GM18873 (cell line): ENCODE measurements at regions not wholly inside any gene's neighbourhood (a gene's known extent, or its start where the extent isn't known, plus 50 kb on each side); places are given as distances from the start of the nearest gene placed in this dataset.

Experiments
- ATAC-seq: cut with Tn5 transposase; IDR thresholded peaks from one replicate; pipeline ENCODE4 v1.9.1; 2021; ENCODE audit warnings: mild to moderate bottlenecking, moderate library complexity, moderate number of reproducible peaks; ENCODE audit not compliant: unreplicated experiment, low FRiP score

DNA sequence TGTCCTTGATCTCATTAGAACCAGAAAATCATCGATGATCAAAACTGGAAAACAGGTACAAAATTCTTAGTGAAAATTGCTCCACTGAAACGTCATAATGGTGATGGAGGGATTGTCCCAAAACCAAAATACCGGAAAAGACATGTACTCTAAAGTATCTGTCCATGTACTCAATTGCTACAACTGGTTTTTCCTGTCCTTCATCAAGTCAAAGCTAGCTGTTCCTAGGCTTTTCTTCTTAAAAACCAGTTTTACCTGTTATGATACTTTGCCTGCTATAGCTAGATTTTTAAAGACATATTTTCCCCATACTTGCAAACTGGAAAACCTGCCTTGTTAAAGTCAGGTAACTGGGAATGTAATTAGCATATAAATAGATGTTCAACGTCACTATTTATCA lies 50.5 kb upstream of the LRRC1 start:
- ATAC-seq: no peak

DNA sequence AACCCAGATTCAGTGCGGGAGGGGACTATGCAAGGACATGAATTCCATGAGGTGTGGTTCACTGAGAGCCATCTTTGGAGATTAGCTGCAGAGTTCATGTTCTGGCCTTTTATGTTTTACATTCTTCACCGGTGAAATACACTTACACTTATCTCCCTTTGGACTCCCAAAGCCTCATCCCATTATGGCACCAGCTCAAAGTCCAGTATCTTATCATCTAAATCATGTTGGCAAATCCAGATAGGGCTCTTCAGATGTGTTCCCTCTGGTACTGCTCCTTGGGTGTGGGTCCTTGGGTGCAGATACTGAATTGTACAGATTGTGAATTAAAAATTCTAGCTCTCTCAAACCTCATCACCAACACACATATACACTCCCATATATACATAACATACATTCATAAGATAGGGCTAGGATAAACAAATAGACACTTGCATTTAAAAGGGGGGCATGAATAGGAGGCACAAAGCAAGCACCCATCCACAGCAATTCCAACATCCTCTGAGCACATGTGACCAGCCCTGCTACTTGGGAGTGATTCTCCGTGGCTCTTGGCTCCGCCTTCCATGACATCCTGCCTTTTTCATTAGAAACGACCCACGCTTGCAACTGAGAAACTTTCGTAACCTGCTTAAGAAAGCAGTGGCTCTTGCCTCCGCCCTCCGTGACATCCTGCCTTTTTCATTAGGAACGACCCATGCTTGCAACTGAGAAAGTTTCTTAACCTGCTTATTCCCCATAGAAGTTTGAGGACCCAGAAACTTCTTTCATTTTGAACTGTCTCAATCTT lies 53.6 kb upstream of the LRRC1 start:
- no peak for ATAC-seq

DNA sequence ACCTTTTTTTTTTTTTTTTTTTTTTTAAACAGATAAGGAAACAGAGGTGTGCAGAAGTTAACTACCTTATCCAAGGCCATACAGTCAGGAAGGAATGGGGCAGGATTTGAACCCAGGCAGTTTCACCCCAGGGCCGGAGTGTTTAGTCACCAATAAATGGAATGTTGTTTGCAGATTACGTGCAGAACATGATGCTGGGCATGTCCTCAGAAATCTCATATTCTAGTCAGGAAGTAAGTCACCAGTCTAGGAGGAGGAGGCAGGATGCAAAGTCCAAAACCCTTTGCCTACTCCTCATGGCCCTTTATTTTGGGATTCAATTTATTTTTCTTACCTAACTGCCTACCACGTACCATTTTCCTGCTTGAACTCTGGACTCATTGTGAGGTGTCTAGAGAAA lies 57.1 kb upstream of the LRRC1 start:
- no peak for ATAC-seq

DNA sequence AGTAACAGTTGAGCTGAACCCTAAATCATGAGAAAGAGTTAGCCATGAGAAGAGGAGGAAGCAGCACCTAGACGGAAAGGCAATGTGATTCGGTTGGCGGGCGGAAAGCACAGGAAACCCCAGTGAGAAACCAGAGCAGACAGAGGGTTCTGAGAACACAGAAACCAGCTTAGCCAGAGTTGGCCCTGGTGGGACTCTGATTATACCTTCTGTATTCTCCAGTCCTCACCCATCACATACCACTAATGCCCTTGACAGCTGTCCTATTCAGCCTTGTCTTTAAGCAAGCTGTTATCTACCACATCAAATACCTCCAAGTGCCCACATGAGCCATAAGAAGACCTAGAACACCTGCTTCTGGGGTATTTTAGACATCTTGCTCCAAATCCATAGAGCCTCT lies 58.9 kb upstream of the LRRC1 start:
- ATAC-seq: peak; percentile 58

DNA sequence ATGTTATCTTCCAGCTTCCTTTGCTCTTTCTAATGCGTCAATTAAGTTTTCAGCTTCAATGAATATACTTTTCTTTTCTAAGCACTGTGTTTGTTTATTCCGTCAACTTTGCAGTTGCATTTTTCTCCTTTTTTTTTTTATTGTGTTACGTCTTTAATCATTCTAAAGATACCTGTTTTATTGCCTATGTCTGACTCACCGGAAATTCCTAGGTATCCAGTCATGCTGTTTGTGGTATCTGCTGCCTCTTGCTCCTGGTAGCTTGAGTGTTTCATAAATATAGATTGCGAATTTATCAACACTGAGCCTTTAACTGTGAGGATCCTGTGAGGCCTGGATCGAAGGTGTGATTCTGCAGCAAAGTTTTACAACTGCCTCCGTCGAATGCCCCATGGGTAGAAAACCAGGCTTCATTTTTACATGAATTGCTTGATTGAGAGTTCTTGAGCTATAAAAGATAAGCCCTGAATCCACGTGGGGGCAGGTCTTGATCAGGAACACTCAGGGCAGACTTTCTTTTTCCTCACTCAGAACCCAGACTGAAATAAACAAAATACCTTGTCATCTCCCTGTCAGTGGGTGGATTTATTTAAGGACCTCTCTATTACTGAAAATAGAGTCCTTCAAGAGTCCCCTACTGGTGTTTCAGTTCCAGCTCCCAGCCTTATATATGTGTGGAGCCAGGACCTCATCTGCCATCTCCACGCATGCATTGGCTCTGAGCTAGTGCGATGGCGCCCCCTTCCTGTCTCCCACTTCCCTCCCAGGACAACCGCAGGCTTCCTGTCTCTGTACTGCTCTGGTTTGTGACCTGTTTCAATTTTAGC lies 60.1 kb upstream of the LRRC1 start:
- no peak for ATAC-seq

DNA sequence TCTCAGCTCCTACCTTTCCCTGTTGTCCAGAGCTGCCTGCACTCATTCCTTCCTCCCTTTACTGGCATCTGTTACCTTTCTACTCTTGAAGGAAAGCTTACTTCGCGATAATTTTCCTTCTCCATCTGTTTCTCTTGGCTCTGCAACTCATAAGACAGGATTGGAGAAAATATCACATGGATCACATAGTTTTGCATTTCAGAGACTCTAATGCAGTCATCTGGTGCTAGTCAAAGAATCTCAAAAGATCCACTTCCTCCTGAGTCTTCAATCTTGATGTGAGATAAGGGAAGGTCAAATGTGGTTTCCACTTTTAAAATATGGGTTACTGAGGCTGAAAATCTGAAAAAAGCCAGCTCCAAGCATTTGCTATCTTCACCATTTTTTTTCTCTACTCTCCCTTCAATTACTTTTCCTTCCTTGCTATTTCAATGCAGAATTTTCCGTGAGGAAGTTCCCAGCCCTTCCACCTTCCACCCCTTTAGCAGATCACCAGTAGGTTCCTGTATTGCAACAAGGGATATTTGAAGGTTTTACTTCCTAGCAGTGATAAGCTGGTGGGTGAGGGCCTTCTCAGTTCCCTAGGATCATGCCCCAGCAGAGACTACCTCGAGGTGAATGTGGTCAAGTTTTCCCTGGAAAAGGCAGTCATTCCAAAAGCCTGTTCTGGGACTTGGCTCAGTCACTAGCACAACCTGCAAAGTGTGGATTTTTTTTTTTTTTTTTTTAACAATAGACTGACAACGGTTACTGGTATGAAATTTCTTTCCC lies 62.8 kb upstream of the LRRC1 start:
- no peak for ATAC-seq

DNA sequence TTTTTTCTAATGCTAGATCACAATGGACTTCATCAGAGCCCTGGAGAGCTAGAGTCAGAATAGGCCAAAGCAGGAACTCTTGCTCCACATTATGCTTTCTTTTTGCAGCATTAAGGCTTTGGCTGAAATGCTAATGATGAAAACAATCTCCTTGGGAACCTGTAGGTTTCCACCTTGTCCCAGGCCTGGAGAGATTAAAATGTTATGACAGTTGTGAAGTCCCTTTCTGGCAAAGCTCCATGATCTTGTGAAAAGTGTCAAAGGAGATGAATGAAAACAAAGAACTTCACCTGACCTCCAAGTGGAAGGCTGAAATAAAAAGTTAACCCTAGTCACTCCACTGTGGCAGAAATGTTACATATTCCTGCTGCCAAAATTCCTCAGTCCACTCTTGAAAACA lies 64.0 kb upstream of the LRRC1 start:
- no peak for ATAC-seq

DNA sequence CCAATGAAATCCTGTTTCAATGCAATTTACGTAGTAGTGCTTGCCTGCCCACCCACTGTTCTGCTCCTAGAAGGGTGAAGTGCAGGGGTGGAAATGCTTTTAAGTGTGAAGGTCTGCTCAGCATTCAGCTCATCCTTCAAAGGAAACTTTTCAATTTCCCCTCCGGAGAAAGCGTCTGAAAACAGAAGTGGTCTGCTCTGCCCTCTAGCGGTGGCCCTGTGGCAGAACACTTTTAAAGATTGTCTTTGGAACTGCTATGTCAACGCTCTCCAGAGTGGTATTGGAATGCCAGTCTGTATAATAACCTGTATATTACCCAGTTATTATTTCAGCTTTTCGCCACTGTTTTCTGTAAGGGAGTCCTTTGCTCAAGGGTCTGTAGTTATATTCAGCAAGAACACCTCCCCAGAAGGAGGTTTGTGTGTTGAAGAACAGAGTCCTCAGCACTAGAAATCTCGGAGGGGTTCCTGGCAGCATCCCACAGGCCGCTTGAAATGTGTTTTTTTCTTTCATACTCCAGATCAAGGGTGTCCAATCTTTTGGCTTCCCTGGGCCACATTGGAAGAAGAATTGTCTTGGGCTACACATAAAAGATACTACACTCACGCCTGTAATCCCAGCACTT lies 63.1 kb upstream of the KLHL31 start:
- peak; percentile 46 for ATAC-seq

DNA sequence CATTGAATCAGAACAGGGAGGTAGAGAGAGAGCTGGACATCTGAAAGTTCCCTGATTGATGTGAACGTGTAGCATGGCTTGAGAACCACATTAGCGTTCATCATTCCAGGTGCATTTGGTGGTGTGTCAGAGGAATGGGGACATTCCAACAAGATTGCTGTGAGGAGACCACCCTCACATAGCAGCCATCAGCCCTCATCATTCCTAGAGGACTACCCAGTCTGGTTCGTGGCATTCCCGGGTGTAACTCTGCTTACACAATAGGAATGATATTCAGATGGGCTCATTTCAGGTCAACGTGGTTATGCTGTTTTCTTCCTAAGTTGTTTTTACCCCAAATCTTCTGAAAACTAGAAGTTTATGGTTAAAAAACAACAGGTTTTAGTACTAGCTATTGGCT lies 62.2 kb upstream of the KLHL31 start:
- no peak for ATAC-seq

DNA sequence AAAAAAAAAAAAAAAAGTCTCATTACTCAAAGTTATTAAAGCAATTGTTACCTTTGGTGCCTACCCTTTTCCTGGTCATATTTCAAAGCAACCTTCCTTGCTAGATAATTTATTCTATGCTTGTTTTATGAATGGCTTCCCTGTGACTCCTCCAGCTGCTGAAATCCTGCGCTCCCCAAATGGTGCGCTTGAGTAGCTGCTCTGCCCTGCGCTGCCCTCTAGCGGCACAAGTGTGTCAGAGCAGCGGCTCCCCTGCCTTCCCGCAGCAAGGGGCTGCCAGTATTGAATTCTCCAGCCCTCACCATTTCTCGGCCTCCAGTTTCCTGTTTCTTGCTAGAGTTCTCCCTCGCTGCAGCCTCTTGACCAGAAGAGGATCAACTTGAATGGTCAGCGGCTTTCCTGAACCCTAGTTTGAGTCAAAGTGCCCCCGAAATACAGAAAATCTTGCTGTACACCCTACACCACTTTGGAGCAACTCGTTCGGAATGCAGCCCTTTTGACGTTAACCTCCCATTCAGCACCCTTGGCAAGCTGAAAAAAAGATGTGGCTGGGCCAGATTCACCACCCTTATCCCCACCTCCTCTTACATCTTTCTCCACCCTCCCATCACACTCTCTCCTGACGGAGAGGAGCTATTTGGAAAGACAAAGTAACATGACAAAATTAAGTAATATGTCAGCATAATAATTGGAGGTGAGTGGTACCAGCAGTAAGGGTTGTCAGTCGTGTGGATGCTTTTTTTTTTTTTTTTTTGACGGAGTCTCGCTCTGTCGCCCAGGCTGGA lies 60.4 kb upstream of the KLHL31 start:
- ATAC-seq: peak; percentile 59

DNA sequence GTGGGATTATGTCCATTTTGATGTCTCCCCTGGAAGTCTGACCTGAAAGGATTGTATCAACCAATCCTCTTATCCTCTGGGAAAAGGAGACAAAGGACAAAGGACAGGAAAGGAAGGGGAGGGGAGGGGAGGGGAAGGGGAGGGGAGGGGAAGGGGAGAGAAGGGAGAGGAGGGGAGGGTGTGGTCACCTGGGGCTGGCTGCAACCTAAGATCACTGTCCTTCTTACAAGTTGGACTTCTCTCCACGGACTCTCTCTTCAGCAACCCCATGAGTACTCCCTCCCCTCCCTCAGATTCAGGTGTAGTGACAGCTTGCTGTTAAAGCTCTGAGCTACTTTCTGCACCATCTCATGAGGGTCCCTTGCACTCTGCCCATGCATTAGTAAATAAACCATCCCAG lies 58.9 kb upstream of the KLHL31 start:
- ATAC-seq: no peak

DNA sequence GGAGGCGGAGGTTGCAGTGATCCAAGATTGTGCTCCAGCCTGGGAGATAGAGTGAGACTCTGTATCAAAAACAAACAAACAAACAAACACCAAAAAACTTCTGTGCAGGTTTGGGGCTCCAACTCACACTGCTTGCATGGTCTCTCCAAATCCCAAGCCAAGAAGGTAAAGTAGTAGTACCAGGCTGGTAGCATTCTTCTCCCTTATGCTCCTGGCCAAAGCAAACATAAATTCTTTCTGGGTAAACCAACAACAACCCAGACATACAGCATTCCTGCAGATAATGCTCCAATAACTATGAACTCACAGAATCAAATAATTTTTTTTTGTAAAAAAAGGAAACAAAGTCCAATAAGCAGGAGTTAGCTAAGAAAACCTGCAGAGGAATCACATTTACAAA lies 57.8 kb upstream of the KLHL31 start:
- no peak for ATAC-seq

DNA sequence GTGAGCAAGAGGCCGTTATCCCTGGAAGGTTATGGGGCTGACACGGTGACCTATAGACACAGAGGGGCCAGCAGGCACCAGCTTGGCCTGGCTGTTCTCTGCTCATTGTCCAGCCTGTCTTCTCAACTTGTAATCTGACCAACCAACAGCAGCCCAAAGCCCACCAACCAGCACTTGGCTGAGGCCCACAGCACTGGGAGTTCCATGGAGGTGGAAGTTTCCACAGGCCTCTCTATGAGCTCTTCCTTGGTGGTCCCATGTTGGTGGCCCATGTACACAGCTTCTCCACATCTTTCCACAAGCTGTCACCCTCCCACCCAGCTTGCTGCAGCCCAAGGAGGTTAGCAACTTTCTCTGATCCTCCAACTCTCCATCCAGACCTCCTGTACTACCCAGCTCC lies 56.2 kb upstream of the KLHL31 start:
- ATAC-seq: no peak

DNA sequence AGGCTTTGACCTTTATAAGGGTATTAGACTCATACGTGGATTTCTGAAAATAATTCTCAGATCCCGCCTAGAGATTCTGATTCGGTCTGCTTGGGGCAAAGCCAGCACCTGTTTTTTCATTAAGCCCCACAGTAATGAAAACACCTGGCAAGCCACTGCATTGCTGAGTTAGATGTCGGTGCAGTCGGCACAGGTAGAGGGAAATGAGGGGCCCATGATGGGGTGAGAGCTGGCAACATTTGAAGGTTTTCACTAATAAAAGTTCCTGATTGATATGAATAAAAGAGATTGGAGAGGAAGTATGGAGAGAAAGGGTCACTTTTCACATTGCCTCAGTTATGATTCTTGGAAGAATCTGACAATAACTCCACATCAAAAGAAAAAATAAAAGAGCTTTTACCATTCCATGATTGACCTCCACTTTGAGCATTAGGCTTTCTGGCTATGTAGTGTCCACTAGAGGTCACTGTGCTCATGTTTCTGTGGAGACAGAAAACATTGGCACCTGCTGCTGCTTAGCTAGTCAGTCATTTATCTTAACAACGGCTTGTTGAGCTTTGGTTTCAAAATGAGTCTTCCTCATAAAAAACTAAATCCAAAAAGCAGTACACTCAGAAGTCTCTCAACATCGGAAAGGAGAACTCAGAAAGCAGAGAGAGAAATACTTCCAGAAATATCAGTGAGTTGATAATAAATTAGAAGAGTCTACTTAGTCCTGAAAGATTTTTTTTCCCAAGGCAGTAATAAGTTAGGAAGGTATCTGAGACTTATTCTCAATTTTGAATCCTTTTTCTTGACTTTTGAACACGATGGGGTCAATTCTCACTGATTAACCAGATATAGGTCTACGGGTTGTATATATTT lies 53.3 kb upstream of the KLHL31 start:
- ATAC-seq: peak; percentile 95

DNA sequence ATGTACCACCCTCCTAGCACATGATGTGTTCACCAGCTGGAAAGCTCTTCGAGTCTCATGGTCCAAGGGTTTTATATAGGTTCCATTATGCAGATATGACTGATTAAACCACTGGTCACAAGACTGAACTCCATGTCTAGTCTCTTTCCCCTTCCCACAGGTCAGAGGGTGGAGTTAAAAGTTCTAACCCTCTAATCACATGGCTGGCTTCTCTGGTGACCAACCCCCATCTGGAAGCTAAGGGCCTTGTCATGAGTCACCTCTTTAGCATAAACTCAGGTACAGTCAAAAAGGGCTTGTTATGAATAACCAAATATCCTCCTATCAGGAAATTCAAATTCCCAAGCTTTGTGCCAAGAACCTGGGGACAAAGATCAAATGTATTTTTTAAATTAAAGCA lies 52.0 kb upstream of the KLHL31 start:
- ATAC-seq: no peak

DNA sequence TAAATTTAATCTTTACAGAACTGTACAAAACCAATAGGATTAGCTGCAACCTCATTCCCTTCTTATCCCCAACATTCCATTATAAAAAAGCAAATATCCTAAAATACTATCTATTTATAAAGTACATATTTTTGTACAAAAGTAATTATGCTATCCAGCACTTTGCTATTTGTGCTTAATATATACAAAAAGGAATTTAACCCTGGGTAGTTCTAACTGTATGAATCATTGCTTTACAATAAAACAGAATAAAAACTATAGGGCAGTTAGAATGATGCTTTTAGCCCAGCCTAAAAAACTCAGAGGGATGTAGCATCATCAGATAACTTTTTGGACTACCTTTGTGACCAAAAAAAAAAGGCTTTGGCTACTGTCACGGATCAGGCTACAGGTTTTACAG lies 49.9 kb upstream of the KLHL31 start:
- no peak for ATAC-seq
